ENCODE measurements at regions not wholly inside any gene's neighbourhood (a gene's known extent, or its start where the extent isn't known, plus 50 kb on each side); places are given as distances from the start of the nearest gene placed in this dataset.
"Not testable (repeated sequence)": the region's sequence is repeated elsewhere in the genome, so short reads cannot be mapped to it uniquely, and the experiment has no call there.

GRCh38 chr16:18118071-18118470 is 218.5 kb downstream of the NPIPA8 start:
- TF ChIP-seq CTCF (IDR thresholded peaks at IDR 0.05; ENCODE audit: low read depth, low read length, poor library complexity, severe bottlenecking); EZH2phosphoT487 (IDR thresholded peaks at IDR 0.05; ENCODE audit: borderline replicate concordance, low read length): not testable (repeated sequence)
